Stimulated activated CD4-positive, alpha-beta T cell treated with anti-CD3 and anti-CD28 coated beads, Interleukin-15, amount 100 ng/mL, for 1 hour (primary cell): ENCODE measurements at regions not wholly inside any gene's neighbourhood (a gene's known extent, or its start where the extent isn't known, plus 50 kb on each side); places are given as distances from the start of the nearest gene placed in this dataset.

Source experiments
- DNase-seq, 2 donors: peaks; one replicate each; pipeline ENCODE4 v3.0.0-alpha.2; 2020; ENCODE audit warnings: low read depth in 1 of 2, low spot score in 1 of 2

GRCh38 chr22:49312601-49313000, 515.1 kb downstream of the BRD1 start:
- no peak for DNase-seq

GRCh38 chr22:49310354-49310753, 517.3 kb downstream of the BRD1 start:
- no peak for DNase-seq

GRCh38 chr22:49308300-49308699, 519.4 kb downstream of the BRD1 start:
- no peak for DNase-seq

GRCh38 chr22:49307870-49308269, 519.8 kb downstream of the BRD1 start:
- DNase-seq, result no peak

- DNase-seq, result no peak
Observed at GRCh38 chr22:49307481-49307830, 520.2 kb downstream of the BRD1 start.

GRCh38 chr22:49306632-49307480, 520.8 kb downstream of the BRD1 start:
- no peak for DNase-seq

- no peak for DNase-seq
Observed at GRCh38 chr22:49305966-49306631, 521.6 kb downstream of the BRD1 start.

- peak; percentile 10 to 58 for DNase-seq
Observed at GRCh38 chr22:49305214-49305965, 522.3 kb downstream of the BRD1 start.

GRCh38 chr22:49303781-49304461, 523.8 kb downstream of the BRD1 start:
- DNase-seq, result no peak

GRCh38 chr22:49303061-49303735, 524.5 kb downstream of the BRD1 start:
- no peak for DNase-seq

GRCh38 chr22:49302530-49302929, 525.1 kb downstream of the BRD1 start:
- DNase-seq, result no peak

GRCh38 chr22:49302150-49302460, 525.6 kb downstream of the BRD1 start:
- no peak for DNase-seq

GRCh38 chr22:49301398-49302149, 526.1 kb downstream of the BRD1 start:
- no peak for DNase-seq

- no peak for DNase-seq
Observed at GRCh38 chr22:49300951-49301397, 526.7 kb downstream of the BRD1 start.

GRCh38 chr22:49300241-49300640, 527.4 kb downstream of the BRD1 start:
- no peak for DNase-seq

GRCh38 chr22:49299821-49300231, 527.8 kb downstream of the BRD1 start:
- no peak for DNase-seq

GRCh38 chr22:49298834-49299750, 528.6 kb downstream of the BRD1 start:
- DNase-seq, result no peak

- no peak for DNase-seq
Observed at GRCh38 chr22:49297871-49298721, 529.6 kb downstream of the BRD1 start.
